HL-60 (cell line): ENCODE measurements at regions not wholly inside any gene's neighbourhood (a gene's known extent, or its start where the extent isn't known, plus 50 kb on each side); places are given as distances from the start of the nearest gene placed in this dataset.

Experiments used
- GABPA ChIP-seq: IDR thresholded peaks from 2 replicates; pipeline ENCODE4 v1.6.1; 2012; ENCODE audit warnings: low read depth
- POLR2AphosphoS5 ChIP-seq: IDR thresholded peaks from 2 replicates; pipeline ENCODE4 v1.6.1; 2012; ENCODE audit warnings: low read depth
- SPI1 ChIP-seq: IDR thresholded peaks from 2 replicates; pipeline ENCODE4 v1.6.1; 2012; ENCODE audit warnings: low read depth, mild to moderate bottlenecking, borderline replicate concordance
- TF ChIP-seq, protein P1 (sequence below): IDR thresholded peaks from one replicate; pipeline ENCODE4 v1.5.1; 2011; ENCODE audit warnings: low read length, control low read depth, inconsistent platforms; ENCODE audit not compliant: insufficient read depth
- TF ChIP-seq, protein P2 (sequence below): IDR thresholded peaks from 2 replicates; pipeline ENCODE4 v1.6.1; 2012; ENCODE audit warnings: low read depth; ENCODE audit not compliant: insufficient replicate concordance

DNA sequence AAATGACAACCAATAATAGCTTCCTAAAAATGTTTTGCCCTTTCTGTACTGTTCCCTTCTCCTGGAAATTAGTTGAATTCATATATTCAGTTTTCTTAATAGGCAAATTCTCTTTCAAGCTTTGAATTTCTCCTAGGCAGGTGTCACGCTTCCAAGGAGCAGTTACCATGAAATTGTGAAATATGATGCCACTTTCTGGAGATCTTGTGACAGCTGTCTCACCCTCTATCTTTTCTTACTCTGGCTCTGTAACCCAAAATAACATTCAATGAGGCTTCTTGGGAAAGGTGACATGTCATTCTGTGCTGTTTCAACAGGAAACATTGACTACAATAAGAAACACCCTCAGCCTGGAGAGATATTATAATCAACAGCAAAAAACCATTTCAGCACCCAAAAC is 80.3 kb upstream of the MRI1 start:
- TF ChIP-seq, protein P1, sequence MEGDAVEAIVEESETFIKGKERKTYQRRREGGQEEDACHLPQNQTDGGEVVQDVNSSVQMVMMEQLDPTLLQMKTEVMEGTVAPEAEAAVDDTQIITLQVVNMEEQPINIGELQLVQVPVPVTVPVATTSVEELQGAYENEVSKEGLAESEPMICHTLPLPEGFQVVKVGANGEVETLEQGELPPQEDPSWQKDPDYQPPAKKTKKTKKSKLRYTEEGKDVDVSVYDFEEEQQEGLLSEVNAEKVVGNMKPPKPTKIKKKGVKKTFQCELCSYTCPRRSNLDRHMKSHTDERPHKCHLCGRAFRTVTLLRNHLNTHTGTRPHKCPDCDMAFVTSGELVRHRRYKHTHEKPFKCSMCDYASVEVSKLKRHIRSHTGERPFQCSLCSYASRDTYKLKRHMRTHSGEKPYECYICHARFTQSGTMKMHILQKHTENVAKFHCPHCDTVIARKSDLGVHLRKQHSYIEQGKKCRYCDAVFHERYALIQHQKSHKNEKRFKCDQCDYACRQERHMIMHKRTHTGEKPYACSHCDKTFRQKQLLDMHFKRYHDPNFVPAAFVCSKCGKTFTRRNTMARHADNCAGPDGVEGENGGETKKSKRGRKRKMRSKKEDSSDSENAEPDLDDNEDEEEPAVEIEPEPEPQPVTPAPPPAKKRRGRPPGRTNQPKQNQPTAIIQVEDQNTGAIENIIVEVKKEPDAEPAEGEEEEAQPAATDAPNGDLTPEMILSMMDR = no peak
- TF ChIP-seq POLR2AphosphoS5 (no peak), SPI1 (no peak), GABPA (no peak)
- TF ChIP-seq, protein P2, sequence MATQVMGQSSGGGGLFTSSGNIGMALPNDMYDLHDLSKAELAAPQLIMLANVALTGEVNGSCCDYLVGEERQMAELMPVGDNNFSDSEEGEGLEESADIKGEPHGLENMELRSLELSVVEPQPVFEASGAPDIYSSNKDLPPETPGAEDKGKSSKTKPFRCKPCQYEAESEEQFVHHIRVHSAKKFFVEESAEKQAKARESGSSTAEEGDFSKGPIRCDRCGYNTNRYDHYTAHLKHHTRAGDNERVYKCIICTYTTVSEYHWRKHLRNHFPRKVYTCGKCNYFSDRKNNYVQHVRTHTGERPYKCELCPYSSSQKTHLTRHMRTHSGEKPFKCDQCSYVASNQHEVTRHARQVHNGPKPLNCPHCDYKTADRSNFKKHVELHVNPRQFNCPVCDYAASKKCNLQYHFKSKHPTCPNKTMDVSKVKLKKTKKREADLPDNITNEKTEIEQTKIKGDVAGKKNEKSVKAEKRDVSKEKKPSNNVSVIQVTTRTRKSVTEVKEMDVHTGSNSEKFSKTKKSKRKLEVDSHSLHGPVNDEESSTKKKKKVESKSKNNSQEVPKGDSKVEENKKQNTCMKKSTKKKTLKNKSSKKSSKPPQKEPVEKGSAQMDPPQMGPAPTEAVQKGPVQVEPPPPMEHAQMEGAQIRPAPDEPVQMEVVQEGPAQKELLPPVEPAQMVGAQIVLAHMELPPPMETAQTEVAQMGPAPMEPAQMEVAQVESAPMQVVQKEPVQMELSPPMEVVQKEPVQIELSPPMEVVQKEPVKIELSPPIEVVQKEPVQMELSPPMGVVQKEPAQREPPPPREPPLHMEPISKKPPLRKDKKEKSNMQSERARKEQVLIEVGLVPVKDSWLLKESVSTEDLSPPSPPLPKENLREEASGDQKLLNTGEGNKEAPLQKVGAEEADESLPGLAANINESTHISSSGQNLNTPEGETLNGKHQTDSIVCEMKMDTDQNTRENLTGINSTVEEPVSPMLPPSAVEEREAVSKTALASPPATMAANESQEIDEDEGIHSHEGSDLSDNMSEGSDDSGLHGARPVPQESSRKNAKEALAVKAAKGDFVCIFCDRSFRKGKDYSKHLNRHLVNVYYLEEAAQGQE = no peak
